SK-N-SH (cell line): ENCODE measurements at regions not wholly inside any gene's neighbourhood (a gene's known extent, or its start where the extent isn't known, plus 50 kb on each side); places are given as distances from the start of the nearest gene placed in this dataset.

Experiments used
- CTCF ChIA-PET: fragments of 300-600, 350-600 bp; formaldehyde crosslinking; extraction: SDS; loops from one replicate; lab custom pipeline; 2021; lab: Yijun Ruan, JAX
- POLR2A ChIA-PET: fragments of 350-600 bp; sonication (Branson Sonifier 250); formaldehyde crosslinking; extraction: SDS; loops from one replicate; lab custom pipeline; 2020; ENCODE audit warnings: antibody characterized with exemption, inconsistent platforms; lab: Yijun Ruan, JAX
- DNase-seq: peaks from one replicate; pipeline ENCODE4 v3.0.0; 2012
- H2AFZ ChIP-seq: fragments of 200-600 bp; sonication (generic); 2 replicates; pipeline ENCODE4 v1.8.1; 2016; ENCODE audit warnings: antibody characterized with exemption, mild to moderate bottlenecking, low read depth
- H3F3A ChIP-seq: fragments of 200-600 bp; sonication (generic); replicated peaks from 2 replicates; pipeline ENCODE3; 2016; ENCODE audit warnings: antibody characterized with exemption, mild to moderate bottlenecking; ENCODE audit not compliant: insufficient read depth
- H3K27ac ChIP-seq, 2 experiments: fragments of 200-500 bp in 1 of 2; fragments of 200-600 bp in 1 of 2; sonication (Bioruptor generic) in 1 of 2; sonication (generic), shearing (Covaris generic) in 1 of 2; 2 replicates each; pipeline versions ENCODE4 v1.5.1 to v1.6.1; 2014 to 2016; ENCODE audit warnings: low read depth in 2 of 2, inconsistent platforms in 1 of 2, low read length in 1 of 2, mild to moderate bottlenecking in 1 of 2, mixed read lengths in 1 of 2
- H3K27me3 ChIP-seq: fragments of 200-600 bp; sonication (generic), shearing (Covaris generic); 2 replicates; pipeline ENCODE4 v1.6.1; 2016; ENCODE audit warnings: mixed run types; ENCODE audit not compliant: insufficient read depth
- H3K36me3 ChIP-seq, 2 experiments: fragments of 200-500 bp in 1 of 2; fragments of 200-600 bp in 1 of 2; sonication (Bioruptor generic) in 1 of 2; sonication (generic) in 1 of 2; replicated peaks in 1 of 2; 2 replicates each; pipeline versions ENCODE3 to v1.5.1; 2014 to 2016; ENCODE audit warnings: low read length in 1 of 2, mild to moderate bottlenecking in 1 of 2; ENCODE audit not compliant: insufficient read depth in 2 of 2, control insufficient read depth in 1 of 2
- H3K4me1 ChIP-seq, 2 experiments: fragments of 200-500 bp in 1 of 2; fragments of 200-600 bp in 1 of 2; sonication (Bioruptor generic) in 1 of 2; sonication (generic), shearing (Covaris generic) in 1 of 2; 2 replicates each; pipeline versions ENCODE4 v1.5.1 to v1.6.1; 2014 to 2016; ENCODE audit warnings: low read depth in 1 of 2, low read length in 1 of 2, mixed run types in 1 of 2; ENCODE audit not compliant: insufficient read depth in 2 of 2, control insufficient read depth in 1 of 2
- H3K4me2 ChIP-seq: fragments of 200-600 bp; sonication (generic), shearing (Covaris generic); 2 replicates; pipeline ENCODE4 v1.6.1; 2017; ENCODE audit warnings: mixed run types
- H3K4me3 ChIP-seq, 2 experiments: fragments of 200-500 bp in 1 of 2; fragments of 200-600 bp in 1 of 2; sonication (Bioruptor generic) in 1 of 2; sonication (generic), shearing (Covaris generic) in 1 of 2; 2 replicates each; pipeline versions ENCODE4 v1.5.1 to v1.8.1; 2014 to 2016; ENCODE audit warnings: low read depth in 2 of 2, inconsistent platforms in 1 of 2, low read length in 1 of 2, mild to moderate bottlenecking in 1 of 2, mixed read lengths in 1 of 2, moderate library complexity in 1 of 2
- H3K79me2 ChIP-seq: fragments of 200-600 bp; sonication (generic); 2 replicates; pipeline ENCODE4 v1.8.1; 2017; ENCODE audit warnings: mild to moderate bottlenecking; ENCODE audit not compliant: insufficient read depth
- H3K9ac ChIP-seq: fragments of 200-600 bp; sonication (generic); 2 replicates; pipeline ENCODE4 v1.6.1; 2017; ENCODE audit warnings: mixed run types
- H3K9me2 ChIP-seq: fragments of 200-600 bp; sonication (generic); 2 replicates; pipeline ENCODE4 v1.6.1; 2017; ENCODE audit warnings: mixed run types
- H3K9me3 ChIP-seq: fragments of 200-600 bp; sonication (generic); 2 replicates; pipeline ENCODE4 v1.6.1; 2017; ENCODE audit warnings: mixed run types, mild to moderate bottlenecking, moderate library complexity
- H4K20me1 ChIP-seq: fragments of 200-600 bp; sonication (generic); 2 replicates; pipeline ENCODE4 v1.6.1; 2017; ENCODE audit warnings: mild to moderate bottlenecking, mixed run types; ENCODE audit not compliant: insufficient read depth
- CHD2 ChIP-seq: fragments of 150-350 bp; IDR thresholded peaks from 2 replicates; pipeline ENCODE4 v1.6.1; 2018; ENCODE audit warnings: low read length; ENCODE audit not compliant: partially characterized antibody
- EP300 ChIP-seq, 2 experiments: IDR thresholded peaks; 2 replicates each; pipeline versions ENCODE4 v1.4.0 to v1.6.1; 2012; ENCODE audit warnings: borderline replicate concordance in 1 of 2, low read depth in 1 of 2, low read length in 1 of 2
- FOXJ3 ChIP-seq: sonication (generic); formaldehyde crosslinking; IDR thresholded peaks from 2 replicates; pipeline ENCODE4 v1.5.1; 2020; ENCODE audit warnings: mild to moderate bottlenecking, missing genetic modification reagents
- GABPA ChIP-seq: IDR thresholded peaks from 2 replicates; pipeline ENCODE4 v1.4.0; 2012; ENCODE audit warnings: low read depth, mild to moderate bottlenecking
- JUND ChIP-seq: IDR thresholded peaks from 2 replicates; pipeline ENCODE4 v1.4.0; 2012
- MEF2A ChIP-seq: IDR thresholded peaks from 2 replicates; pipeline ENCODE4 v1.4.0; 2012; ENCODE audit warnings: low read depth, borderline replicate concordance
- MXI1 ChIP-seq: IDR thresholded peaks from 2 replicates; pipeline ENCODE4 v1.6.1; 2012; ENCODE audit warnings: mild to moderate bottlenecking, low read depth, low read length, improper control_type of control experiment
- NRF1 ChIP-seq: IDR thresholded peaks from 2 replicates; pipeline ENCODE4 v1.6.1; 2012; ENCODE audit warnings: low read depth, mild to moderate bottlenecking, low read length
- PBX3 ChIP-seq: IDR thresholded peaks from 2 replicates; pipeline ENCODE4; 2012
- RAD21 ChIP-seq: IDR thresholded peaks from 2 replicates; pipeline ENCODE4 v1.6.1; 2012; ENCODE audit warnings: mild to moderate bottlenecking, low read length
- RCOR1 ChIP-seq: fragments of 150-350 bp; IDR thresholded peaks from 2 replicates; pipeline ENCODE4 v1.6.1; 2017; ENCODE audit warnings: antibody characterized with exemption, low read length
- REST ChIP-seq: IDR thresholded peaks from 2 replicates; pipeline ENCODE4 v1.6.1; 2012; ENCODE audit warnings: mild to moderate bottlenecking, low read depth, low read length, moderate library complexity
- RXRA ChIP-seq: IDR thresholded peaks from 2 replicates; pipeline ENCODE4 v1.4.0; 2012; ENCODE audit warnings: low read depth, mild to moderate bottlenecking, borderline replicate concordance
- SMC3 ChIP-seq: IDR thresholded peaks from 2 replicates; pipeline ENCODE4 v1.6.1; 2012; ENCODE audit warnings: low read depth, low read length, improper control_type of control experiment
- TAF1 ChIP-seq: IDR thresholded peaks from 2 replicates; pipeline ENCODE4 v1.6.1; 2012; ENCODE audit warnings: low read depth, mild to moderate bottlenecking, low read length, moderate library complexity, borderline replicate concordance
- TCF12 ChIP-seq: IDR thresholded peaks from 2 replicates; pipeline ENCODE4 v1.4.0; 2012
- YY1 ChIP-seq: IDR thresholded peaks from 2 replicates; pipeline ENCODE4 v1.4.0; 2012; ENCODE audit warnings: low read depth, mild to moderate bottlenecking
- ZBTB33 ChIP-seq: IDR thresholded peaks from 2 replicates; pipeline ENCODE4 v1.4.0; 2012; ENCODE audit warnings: low read depth, borderline replicate concordance
- WGBS: methylation state at CpG from one replicate; pipeline ENCODE4 v1.1.6; 2017; ENCODE audit warnings: low lambda C conversion rate; 5-methylcytosine and 5-hydroxymethylcytosine counted together

GRCh38 chr5:2012885-2013284 lies 130.2 kb upstream of the IRX4 start (continued):
- TF ChIP-seq TAF1 = no peak
- no peak for TF ChIP-seq EP300 (IDR thresholded peaks at IDR 0.05; ENCODE audit: borderline replicate concordance in 1 of 2, low read depth in 1 of 2, low read length in 1 of 2)
- no peak for TF ChIP-seq RCOR1
- no peak for TF ChIP-seq FOXJ3 (CRISPR knock-in tag)
- no peak for TF ChIP-seq JUND

GRCh38 chr5:2011481-2012411 lies 129.0 kb upstream of the IRX4 start:
- Histone ChIP-seq H3K4me2 (no peak overlapping the region), H3K9me2 (no peaks in the 10 kb centered on the region), H3K9me3 (no peaks in the 10 kb centered on the region), H2AFZ (no peak overlapping the region), H3K36me3 (no peaks in the 10 kb centered on the region), H3K4me3 (no peak overlapping the region), H3K9ac (no peak overlapping the region), H3F3A (no peaks in the 10 kb centered on the region), H3K79me2 (no peaks in the 10 kb centered on the region), H3K27me3 (peaks cover 78% of the 10 kb centered on the region), H4K20me1 (no peaks in the 10 kb centered on the region), H3K27ac (no peak overlapping the region), H3K4me1 (no peaks in the 10 kb centered on the region)
- no peak for DNase-seq
- ChIA-PET CTCF (no interaction called here), POLR2A (no interaction called here)
- TF ChIP-seq ZBTB33 = no peak
- TF ChIP-seq CHD2 = no peak
- no peak for TF ChIP-seq YY1
- no peak for TF ChIP-seq NRF1
- no peak for TF ChIP-seq MXI1
- TF ChIP-seq GABPA = no peak
- no peak for TF ChIP-seq TCF12
- TF ChIP-seq MEF2A = no peak
- 4% methylated on average over 15 of the region's 18 CpGs for WGBS

GRCh38 chr5:2010940-2011339 lies 128.2 kb upstream of the IRX4 start:
- no peaks in the 10 kb centered on the region for H3K79me2 ChIP-seq
- H3K4me1 ChIP-seq = no peaks in the 10 kb centered on the region
- CTCF ChIA-PET = no interaction called here
- no peak overlapping the region for H3K4me3 ChIP-seq
- TF ChIP-seq PBX3 = no peak
- TF ChIP-seq EP300 (IDR thresholded peaks at IDR 0.05; ENCODE audit: borderline replicate concordance in 1 of 2, low read depth in 1 of 2, low read length in 1 of 2) = no peak
- no peak for TF ChIP-seq SMC3
- TF ChIP-seq RXRA = no peak
- TF ChIP-seq RAD21 = no peak
- TF ChIP-seq REST = no peak
- TF ChIP-seq TAF1 = no peak
- no peak for TF ChIP-seq MEF2A
- TF ChIP-seq JUND = no peak
- DNase-seq = no peak
- H3K36me3 ChIP-seq = no peaks in the 10 kb centered on the region
- WGBS = 0% methylated on average over 2 of the region's 3 CpGs
- no peak overlapping the region for H3K27ac ChIP-seq
- H2AFZ ChIP-seq = no peak overlapping the region
- H3K9ac ChIP-seq = no peak overlapping the region
- H3K9me2 ChIP-seq = no peaks in the 10 kb centered on the region
- no peak overlapping the region for H3K4me2 ChIP-seq
- no peaks in the 10 kb centered on the region for H3K9me3 ChIP-seq
- no peaks in the 10 kb centered on the region for H4K20me1 ChIP-seq
- H3F3A ChIP-seq = no peaks in the 10 kb centered on the region
- peaks cover 84% of the 10 kb centered on the region for H3K27me3 ChIP-seq
- POLR2A ChIA-PET = no interaction called here
